Fibroblast of pulmonary artery (primary cell): ENCODE measurements at regions not wholly inside any gene's neighbourhood (a gene's known extent, or its start where the extent isn't known, plus 50 kb on each side); places are given as distances from the start of the nearest gene placed in this dataset.

ENCODE experiments used
- DNase-seq: peaks from one replicate; pipeline ENCODE4 v3.0.0-alpha.2; 2010; ENCODE audit warnings: low read depth
- H3K4me3 ChIP-seq: replicated peaks from 2 replicates; pipeline ENCODE4 v1.5.1; 2011; ENCODE audit warnings: low read depth, mild to moderate bottlenecking, control low read depth, low read length, moderate library complexity
- CTCF ChIP-seq: IDR thresholded peaks from 2 replicates; pipeline ENCODE4 v1.5.1; 2011; ENCODE audit warnings: mild to moderate bottlenecking, control low read depth, low read length, inconsistent platforms; ENCODE audit errors: missing control alignments

- DNase-seq = no peak
- TF ChIP-seq CTCF = no peak
Measured at GRCh38 chr2:240347949-240348500, 87.4 kb upstream of the GPC1 start.

GRCh38 chr2:240348522-240348921 is 86.9 kb upstream of the GPC1 start:
- no peak overlapping the region for H3K4me3 ChIP-seq
- TF ChIP-seq CTCF = no peak

More at GRCh38 chr2:240347949-240348500, 87.4 kb upstream of the GPC1 start:
- no peak overlapping the region for H3K4me3 ChIP-seq

GRCh38 chr2:240349133-240350005 is 86.1 kb upstream of the GPC1 start:
- DNase-seq = no peak
- no peak for TF ChIP-seq CTCF
- H3K4me3 ChIP-seq = no peak overlapping the region

More at GRCh38 chr2:240348522-240348921, 86.9 kb upstream of the GPC1 start:
- no peak for DNase-seq

- TF ChIP-seq CTCF = no peak
- DNase-seq = no peak
- H3K4me3 ChIP-seq = no peak overlapping the region
Measured at GRCh38 chr2:240350006-240350355, 85.5 kb upstream of the GPC1 start.

GRCh38 chr2:240350696-240351087 is 84.8 kb upstream of the GPC1 start:
- no peak overlapping the region for H3K4me3 ChIP-seq
- DNase-seq = no peak
- TF ChIP-seq CTCF = no peak

- H3K4me3 ChIP-seq = no peak overlapping the region
- no peak for TF ChIP-seq CTCF
- no peak for DNase-seq
Measured at GRCh38 chr2:240351088-240351741, 84.2 kb upstream of the GPC1 start.
